ENCODE measurements at regions not wholly inside any gene's neighbourhood (a gene's known extent, or its start where the extent isn't known, plus 50 kb on each side); places are given as distances from the start of the nearest gene placed in this dataset.
A peak's percentile ranks its signal among the peaks of the same experiment; 100 is the strongest.

DNA sequence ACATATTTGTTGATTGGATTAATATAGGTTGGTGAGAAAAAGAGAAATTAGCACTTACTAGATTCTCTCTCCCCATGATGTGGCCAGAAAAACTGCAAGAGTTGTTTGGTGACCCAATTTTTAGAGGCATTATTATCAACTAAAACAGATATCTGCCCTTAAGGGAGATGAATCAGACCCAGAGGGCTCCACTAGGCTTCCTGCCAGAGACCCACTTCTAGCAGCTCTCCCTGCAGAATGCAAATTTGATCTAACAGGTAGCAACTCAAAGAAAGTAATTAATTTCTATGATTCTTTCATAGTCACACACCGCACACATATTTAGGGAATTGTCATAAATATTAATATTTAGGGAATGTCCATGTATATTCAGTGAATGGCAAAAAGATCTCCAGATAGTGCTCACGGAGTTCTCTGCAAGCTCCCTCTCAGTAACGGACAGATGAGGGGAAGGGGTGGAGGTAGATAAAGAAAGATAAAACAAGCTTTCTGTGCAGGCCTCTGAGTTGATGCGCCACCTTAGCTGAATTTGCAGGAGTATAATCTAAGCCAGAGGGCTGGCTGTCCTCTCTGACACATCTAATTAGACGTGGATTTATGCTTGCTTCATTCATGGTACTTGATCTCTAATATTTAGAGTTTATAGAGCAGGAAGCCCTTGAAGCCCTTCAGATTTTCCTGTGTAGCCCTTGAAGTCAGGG is 84.1 kb upstream of the CCDC190 start:
- Histone ChIP-seq H3K36me3 (ENCODE audit: control insufficient read depth in 2 of 2, insufficient read depth in 2 of 2, low read length in 1 of 2) (no peaks in the 10 kb centered on the region), H3K27me3 (ENCODE audit: control insufficient read depth in 1 of 2, insufficient read depth in 2 of 2, low read length in 2 of 2) (no peaks in the 10 kb centered on the region), H3K27ac (ENCODE audit: low read depth in 2 of 2, low read length in 1 of 2) (no peak overlapping the region), H3K4me1 (ENCODE audit: control insufficient read depth in 2 of 2, insufficient read depth in 2 of 2, low read length in 1 of 2) (no peaks in the 10 kb centered on the region), H3K4me3 (ENCODE audit: low read depth in 1 of 2, low read length in 2 of 2) (no peak overlapping the region), H3K9me3 (ENCODE audit: control insufficient read depth in 2 of 2, insufficient read depth in 1 of 2, low read depth in 1 of 2, low read length in 1 of 2) (no peaks in the 10 kb centered on the region)
- 87 to 91% methylated on average over 5 of the region's 5 CpGs for WGBS, 2 donors

DNA sequence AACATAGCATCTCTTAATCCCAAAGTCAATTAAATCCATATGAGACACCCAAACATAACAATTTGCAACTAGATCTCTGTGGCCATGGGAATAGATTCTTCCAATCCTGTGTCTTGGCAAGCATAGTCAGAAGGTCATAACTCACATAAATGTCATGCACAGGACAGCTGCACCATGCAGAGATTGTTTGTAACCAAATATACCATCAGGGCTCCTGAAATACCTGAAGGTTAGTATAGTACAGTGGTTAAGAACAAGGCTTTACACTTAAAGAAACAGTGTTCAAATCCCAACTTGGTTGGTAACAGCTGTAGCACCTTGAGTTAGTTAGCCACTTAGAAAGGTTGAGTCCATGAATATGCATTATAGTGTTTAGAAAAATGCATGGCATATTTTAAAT is 82.6 kb upstream of the CCDC190 start:
- Histone ChIP-seq H3K27ac (ENCODE audit: low read depth in 2 of 2, low read length in 1 of 2) (peak overlapping the region in 1 of 2 donors; percentile 49), H3K4me3 (ENCODE audit: low read depth in 1 of 2, low read length in 2 of 2) (no peak overlapping the region), H3K9me3 (ENCODE audit: control insufficient read depth in 2 of 2, insufficient read depth in 1 of 2, low read depth in 1 of 2, low read length in 1 of 2) (no peaks in the 10 kb centered on the region)

DNA sequence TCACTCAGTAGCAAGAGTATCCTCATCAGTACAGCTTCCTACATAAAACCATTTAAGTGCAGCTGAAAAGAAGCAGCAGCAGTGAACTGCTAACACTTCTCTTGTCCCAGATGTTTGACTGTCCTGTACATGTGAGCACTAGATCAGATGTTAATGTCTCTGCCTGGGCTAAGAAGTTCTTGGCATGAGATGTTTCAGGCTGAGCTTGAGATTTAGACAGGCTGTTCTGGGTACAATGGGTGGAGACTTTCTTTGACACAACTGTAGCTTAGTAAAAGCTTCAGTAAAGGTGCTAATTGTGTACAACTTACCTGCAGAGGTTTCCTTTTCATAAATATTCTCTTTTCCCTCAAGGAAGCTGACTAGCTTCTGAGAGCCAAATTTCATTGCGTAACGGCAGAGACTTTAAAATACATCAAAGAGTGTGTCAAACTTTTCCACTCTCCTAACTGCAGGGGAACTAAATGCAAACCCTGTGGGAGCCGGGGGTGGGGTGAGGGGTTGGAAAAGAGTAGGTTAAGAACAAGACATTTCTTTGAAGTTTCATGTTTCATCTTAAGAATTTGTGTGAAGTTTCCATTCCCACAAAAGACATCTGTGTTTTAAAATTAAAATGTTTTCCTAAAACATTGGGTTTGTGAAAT is 82.1 kb upstream of the CCDC190 start:
- Histone ChIP-seq H3K27ac (ENCODE audit: low read depth in 2 of 2, low read length in 1 of 2) (peak overlapping the region in 1 of 2 donors; percentile 49), H3K9me3 (ENCODE audit: control insufficient read depth in 2 of 2, insufficient read depth in 1 of 2, low read depth in 1 of 2, low read length in 1 of 2) (no peaks in the 10 kb centered on the region), H3K27me3 (ENCODE audit: control insufficient read depth in 1 of 2, insufficient read depth in 2 of 2, low read length in 2 of 2) (no peaks in the 10 kb centered on the region), H3K36me3 (ENCODE audit: control insufficient read depth in 2 of 2, insufficient read depth in 2 of 2, low read length in 1 of 2) (no peaks in the 10 kb centered on the region), H3K4me3 (ENCODE audit: low read depth in 1 of 2, low read length in 2 of 2) (no peak overlapping the region), H3K4me1 (ENCODE audit: control insufficient read depth in 2 of 2, insufficient read depth in 2 of 2, low read length in 1 of 2) (no peaks in the 10 kb centered on the region)
- WGBS, 2 donors: 15 to 31% methylated on average over 3 of the region's 3 CpGs

More for the DNA sequence above, 82.6 kb upstream of the CCDC190 start:
- Histone ChIP-seq H3K27me3 (ENCODE audit: control insufficient read depth in 1 of 2, insufficient read depth in 2 of 2, low read length in 2 of 2) (no peaks in the 10 kb centered on the region), H3K4me1 (ENCODE audit: control insufficient read depth in 2 of 2, insufficient read depth in 2 of 2, low read length in 1 of 2) (no peaks in the 10 kb centered on the region), H3K36me3 (ENCODE audit: control insufficient read depth in 2 of 2, insufficient read depth in 2 of 2, low read length in 1 of 2) (no peaks in the 10 kb centered on the region)

DNA sequence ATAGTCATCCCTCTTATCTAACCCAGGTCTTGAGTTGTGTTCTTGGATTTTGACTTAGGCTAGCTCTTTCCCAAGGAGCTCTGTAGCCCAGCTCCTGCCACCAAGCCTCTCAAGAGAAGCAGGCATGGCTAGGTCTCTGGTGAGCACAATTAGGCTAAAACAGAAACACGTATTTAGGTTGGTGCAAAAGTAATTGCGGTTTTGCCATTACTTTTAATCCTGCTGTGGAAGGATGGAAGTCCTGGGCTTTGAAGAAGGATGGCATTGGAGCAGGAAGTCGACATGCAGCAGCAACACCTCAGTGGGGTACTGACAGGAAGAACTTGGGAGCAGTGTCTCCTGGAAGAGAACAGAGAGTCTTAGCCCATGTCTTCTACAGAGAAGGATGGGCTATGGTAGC is 80.0 kb upstream of the CCDC190 start:
- H3K27ac ChIP-seq (ENCODE audit: low read depth in 2 of 2, low read length in 1 of 2): no peak overlapping the region
- no peak overlapping the region for H3K4me3 ChIP-seq (ENCODE audit: low read depth in 1 of 2, low read length in 2 of 2)
- no peaks in the 10 kb centered on the region for H3K27me3 ChIP-seq (ENCODE audit: control insufficient read depth in 1 of 2, insufficient read depth in 2 of 2, low read length in 2 of 2)
- no peaks in the 10 kb centered on the region for H3K36me3 ChIP-seq (ENCODE audit: control insufficient read depth in 2 of 2, insufficient read depth in 2 of 2, low read length in 1 of 2)
- 75 to 84% methylated on average over 3 of the region's 3 CpGs for WGBS, 2 donors
- H3K4me1 ChIP-seq (ENCODE audit: control insufficient read depth in 2 of 2, insufficient read depth in 2 of 2, low read length in 1 of 2): no peaks in the 10 kb centered on the region
- H3K9me3 ChIP-seq (ENCODE audit: control insufficient read depth in 2 of 2, insufficient read depth in 1 of 2, low read depth in 1 of 2, low read length in 1 of 2): no peaks in the 10 kb centered on the region

DNA sequence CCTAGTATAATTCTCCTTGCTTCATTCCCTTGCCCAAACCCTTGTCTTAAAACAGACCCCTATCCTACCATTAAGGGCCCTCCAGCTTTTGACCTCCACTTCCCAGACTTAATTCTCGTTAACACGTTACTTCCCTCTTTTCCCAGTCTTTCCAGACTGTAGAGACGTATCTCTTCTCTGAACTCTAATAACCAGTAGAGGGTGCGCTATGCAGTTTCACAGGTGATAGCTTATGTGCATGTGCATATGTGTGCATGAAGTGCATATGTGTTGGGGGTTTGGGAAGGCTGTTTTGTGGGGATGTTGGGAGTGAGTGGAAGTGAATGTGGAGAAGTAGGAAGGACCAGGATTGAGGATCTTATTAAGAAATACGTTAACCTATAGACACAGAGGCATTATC is 78.1 kb upstream of the CCDC190 start:
- no peak overlapping the region for H3K4me3 ChIP-seq (ENCODE audit: low read depth in 1 of 2, low read length in 2 of 2)
- no peaks in the 10 kb centered on the region for H3K27me3 ChIP-seq (ENCODE audit: control insufficient read depth in 1 of 2, insufficient read depth in 2 of 2, low read length in 2 of 2)
- H3K36me3 ChIP-seq (ENCODE audit: control insufficient read depth in 2 of 2, insufficient read depth in 2 of 2, low read length in 1 of 2): no peaks in the 10 kb centered on the region
- WGBS, 2 donors: 83 to 89% methylated on average over 5 of the region's 5 CpGs
- H3K9me3 ChIP-seq (ENCODE audit: control insufficient read depth in 2 of 2, insufficient read depth in 1 of 2, low read depth in 1 of 2, low read length in 1 of 2): no peaks in the 10 kb centered on the region
- no peaks in the 10 kb centered on the region for H3K4me1 ChIP-seq (ENCODE audit: control insufficient read depth in 2 of 2, insufficient read depth in 2 of 2, low read length in 1 of 2)
- H3K27ac ChIP-seq (ENCODE audit: low read depth in 2 of 2, low read length in 1 of 2): no peak overlapping the region

DNA sequence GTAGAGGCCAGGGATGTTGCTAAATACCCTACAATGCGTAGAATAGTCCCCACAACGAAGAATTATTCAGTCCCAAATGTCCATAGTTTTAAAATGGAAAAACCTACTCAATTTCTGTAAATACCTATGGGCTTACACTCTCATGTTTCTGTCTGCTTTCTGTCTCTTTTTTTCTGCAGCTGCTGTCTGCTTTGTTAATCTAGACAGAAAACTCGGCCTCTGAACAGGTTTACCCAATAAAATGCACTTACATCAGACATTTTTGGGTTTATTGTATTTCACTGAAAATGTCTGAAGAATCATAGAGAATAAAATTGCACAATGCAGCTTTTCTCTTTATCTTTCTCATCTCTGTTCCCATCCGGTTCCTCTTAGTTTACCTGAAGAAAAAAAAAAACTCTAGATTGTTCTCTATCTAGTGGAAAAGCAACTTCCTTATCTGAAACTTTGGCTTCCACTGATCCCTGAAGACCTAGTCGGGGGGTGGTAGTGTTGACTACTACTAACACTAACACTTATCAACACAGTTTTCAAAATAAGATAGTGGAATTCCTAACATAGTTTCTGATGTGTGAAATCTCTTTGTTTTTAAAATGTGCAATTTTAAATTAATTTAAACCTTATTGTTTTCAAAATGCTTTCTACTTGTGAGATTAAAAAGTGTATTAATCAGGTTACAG is 76.9 kb upstream of the CCDC190 start:
- 69 to 83% methylated on average over 5 of the region's 5 CpGs for WGBS, 2 donors
- Histone ChIP-seq H3K27me3 (ENCODE audit: control insufficient read depth in 1 of 2, insufficient read depth in 2 of 2, low read length in 2 of 2) (no peaks in the 10 kb centered on the region), H3K4me3 (ENCODE audit: low read depth in 1 of 2, low read length in 2 of 2) (no peak overlapping the region), H3K9me3 (ENCODE audit: control insufficient read depth in 2 of 2, insufficient read depth in 1 of 2, low read depth in 1 of 2, low read length in 1 of 2) (no peaks in the 10 kb centered on the region), H3K36me3 (ENCODE audit: control insufficient read depth in 2 of 2, insufficient read depth in 2 of 2, low read length in 1 of 2) (no peaks in the 10 kb centered on the region), H3K4me1 (ENCODE audit: control insufficient read depth in 2 of 2, insufficient read depth in 2 of 2, low read length in 1 of 2) (no peaks in the 10 kb centered on the region), H3K27ac (ENCODE audit: low read depth in 2 of 2, low read length in 1 of 2) (no peak overlapping the region)

DNA sequence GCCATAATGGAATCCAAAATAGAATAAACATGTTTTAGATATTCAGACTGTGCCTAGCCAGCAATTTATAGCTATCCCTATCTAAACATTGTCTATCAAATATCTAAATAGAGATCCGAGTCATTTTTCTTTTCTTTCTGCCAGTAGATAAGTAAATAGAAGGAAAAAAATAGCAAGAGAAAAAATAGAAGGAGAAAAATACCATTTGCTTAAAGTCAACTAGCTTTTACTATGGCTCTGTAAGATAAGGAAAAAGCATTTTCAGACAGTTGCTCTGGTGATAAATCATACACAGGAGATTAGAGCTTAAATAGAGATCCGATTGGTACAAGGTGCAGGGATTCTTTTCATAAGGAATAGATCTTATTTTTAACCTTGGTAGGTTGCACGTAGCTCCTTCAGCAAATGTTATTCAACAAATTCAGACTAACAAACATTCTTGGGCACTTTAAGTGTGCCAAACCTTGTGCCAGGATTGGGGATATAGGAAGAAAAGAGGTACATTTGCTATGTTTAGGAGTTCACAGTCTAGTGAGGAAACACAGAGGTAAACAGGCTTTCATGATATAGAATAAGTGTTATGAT is 70.1 kb upstream of the CCDC190 start:
- no peak overlapping the region for H3K4me3 ChIP-seq (ENCODE audit: low read depth in 1 of 2, low read length in 2 of 2)
- WGBS, 2 donors: 21 to 30% methylated on average over 3 of the region's 3 CpGs
- no peaks in the 10 kb centered on the region for H3K9me3 ChIP-seq (ENCODE audit: control insufficient read depth in 2 of 2, insufficient read depth in 1 of 2, low read depth in 1 of 2, low read length in 1 of 2)
- H3K4me1 ChIP-seq (ENCODE audit: control insufficient read depth in 2 of 2, insufficient read depth in 2 of 2, low read length in 1 of 2): peaks cover 0 to 4% of the 10 kb centered on the region in 2 donors
- H3K27ac ChIP-seq (ENCODE audit: low read depth in 2 of 2, low read length in 1 of 2): no peak overlapping the region
- no peaks in the 10 kb centered on the region for H3K27me3 ChIP-seq (ENCODE audit: control insufficient read depth in 1 of 2, insufficient read depth in 2 of 2, low read length in 2 of 2)
- no peaks in the 10 kb centered on the region for H3K36me3 ChIP-seq (ENCODE audit: control insufficient read depth in 2 of 2, insufficient read depth in 2 of 2, low read length in 1 of 2)

DNA sequence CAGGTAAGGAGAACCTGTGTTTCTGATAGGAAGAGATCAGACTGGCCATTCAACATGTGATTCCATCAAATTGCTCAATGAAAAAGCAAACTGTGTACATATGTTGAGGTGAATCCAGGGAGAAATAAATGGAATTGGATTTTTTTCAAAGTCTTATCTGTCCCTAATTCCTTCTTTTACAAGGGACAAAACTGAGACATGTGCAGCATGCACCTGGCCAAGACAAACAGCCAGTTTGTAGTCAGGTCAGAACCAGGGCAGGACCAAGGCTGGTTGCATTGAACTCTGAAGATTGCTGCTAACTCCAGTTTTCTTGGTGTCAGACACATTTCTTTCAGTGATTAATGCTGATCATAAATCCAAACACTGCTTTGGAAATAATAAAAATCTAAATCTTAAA is 69.6 kb upstream of the CCDC190 start:
- Histone ChIP-seq H3K27me3 (ENCODE audit: control insufficient read depth in 1 of 2, insufficient read depth in 2 of 2, low read length in 2 of 2) (no peaks in the 10 kb centered on the region), H3K27ac (ENCODE audit: low read depth in 2 of 2, low read length in 1 of 2) (no peak overlapping the region), H3K4me3 (ENCODE audit: low read depth in 1 of 2, low read length in 2 of 2) (no peak overlapping the region), H3K9me3 (ENCODE audit: control insufficient read depth in 2 of 2, insufficient read depth in 1 of 2, low read depth in 1 of 2, low read length in 1 of 2) (no peaks in the 10 kb centered on the region), H3K4me1 (ENCODE audit: control insufficient read depth in 2 of 2, insufficient read depth in 2 of 2, low read length in 1 of 2) (peaks cover 0 to 4% of the 10 kb centered on the region in 2 donors), H3K36me3 (ENCODE audit: control insufficient read depth in 2 of 2, insufficient read depth in 2 of 2, low read length in 1 of 2) (no peaks in the 10 kb centered on the region)

DNA sequence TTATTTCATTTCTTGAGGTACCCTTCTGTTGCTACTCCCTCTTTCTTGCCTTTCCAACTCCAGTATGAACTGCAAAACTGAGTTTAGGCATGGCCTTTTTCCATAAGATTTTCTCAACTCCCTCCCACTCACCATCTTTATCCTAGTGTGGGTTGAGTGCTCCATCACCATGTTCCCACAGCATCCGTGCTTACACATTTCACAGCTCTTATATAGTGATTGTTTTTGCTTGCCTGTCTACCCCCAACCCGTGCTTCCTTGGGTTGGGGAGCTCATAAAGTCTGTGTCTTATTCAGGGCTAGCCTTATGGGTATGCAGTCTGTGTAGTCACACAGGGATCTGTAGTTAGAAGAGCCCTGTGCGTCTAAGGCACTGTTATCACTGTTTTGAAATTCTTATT is 68.2 kb upstream of the CCDC190 start:
- Histone ChIP-seq H3K27me3 (ENCODE audit: control insufficient read depth in 1 of 2, insufficient read depth in 2 of 2, low read length in 2 of 2) (no peaks in the 10 kb centered on the region), H3K36me3 (ENCODE audit: control insufficient read depth in 2 of 2, insufficient read depth in 2 of 2, low read length in 1 of 2) (no peaks in the 10 kb centered on the region), H3K9me3 (ENCODE audit: control insufficient read depth in 2 of 2, insufficient read depth in 1 of 2, low read depth in 1 of 2, low read length in 1 of 2) (no peaks in the 10 kb centered on the region), H3K27ac (ENCODE audit: low read depth in 2 of 2, low read length in 1 of 2) (no peak overlapping the region), H3K4me1 (ENCODE audit: control insufficient read depth in 2 of 2, insufficient read depth in 2 of 2, low read length in 1 of 2) (peaks cover 0 to 4% of the 10 kb centered on the region in 2 donors), H3K4me3 (ENCODE audit: low read depth in 1 of 2, low read length in 2 of 2) (no peak overlapping the region)
- 80 to 90% methylated on average over 3 of the region's 3 CpGs for WGBS, 2 donors
